NCI-H1105 treated with DMSO at 0.1 percent for 48 hours (cell line): ENCODE measurements at regions not wholly inside any gene's neighbourhood (a gene's known extent, or its start where the extent isn't known, plus 50 kb on each side); places are given as distances from the start of the nearest gene placed in this dataset.
A peak's percentile ranks its signal among the peaks of the same experiment; 100 is the strongest.

Source experiments
- DNase-seq: peaks from one replicate; lab custom pipeline; 2025; lab: John Stamatoyannopoulos, UW

DNA sequence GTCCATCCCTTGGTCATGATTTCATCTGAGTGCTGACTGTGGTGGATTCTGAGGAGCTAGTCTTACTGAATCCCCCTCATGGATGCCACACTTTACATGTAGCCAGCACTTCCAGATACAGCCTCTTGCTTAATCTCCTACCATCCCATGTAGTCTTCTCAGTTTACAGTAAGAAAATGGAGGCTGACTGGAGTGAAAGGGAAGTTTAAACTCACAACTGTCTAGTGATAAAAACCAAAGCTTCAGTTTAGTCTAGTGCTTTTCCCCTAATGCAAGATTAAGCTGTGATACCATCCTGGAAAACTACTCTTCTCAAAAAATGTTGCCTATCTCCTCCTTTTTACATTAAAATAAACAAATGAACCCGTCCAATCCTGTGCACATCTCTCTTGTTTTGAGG is 146.8 kb upstream of the HES1 start:
- DNase-seq, result no peak

GRCh38 chr3:193991666-193992424 is 144.1 kb upstream of the HES1 start:
- DNase-seq, result no peak

- no peak for DNase-seq
Measured at GRCh38 chr3:193992425-193993037, 143.4 kb upstream of the HES1 start.

- no peak for DNase-seq
Measured at GRCh38 chr3:193996221-193996620, 139.7 kb upstream of the HES1 start.

DNA sequence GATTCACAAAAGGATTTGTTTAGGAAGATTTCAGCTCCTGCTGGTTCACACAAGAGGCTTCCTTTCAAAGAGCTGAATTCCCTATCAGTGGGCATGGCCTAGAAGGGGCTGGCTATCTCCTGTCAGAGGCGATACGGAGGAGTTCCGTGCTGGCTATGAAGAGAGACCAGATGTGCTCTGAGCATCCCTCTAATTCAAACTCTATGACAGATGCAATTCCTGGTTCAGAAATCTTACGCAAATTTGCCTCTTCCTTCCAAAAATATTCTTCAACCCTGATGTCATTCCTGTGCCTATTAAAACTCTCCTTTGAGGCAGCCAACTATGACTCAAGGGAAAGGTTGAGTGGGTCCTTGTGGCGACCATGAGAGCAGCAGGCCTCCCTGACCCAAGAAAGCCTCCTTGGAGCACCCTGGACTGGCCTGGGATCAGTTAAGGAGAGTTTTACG is 139.3 kb upstream of the HES1 start:
- no peak for DNase-seq

DNA sequence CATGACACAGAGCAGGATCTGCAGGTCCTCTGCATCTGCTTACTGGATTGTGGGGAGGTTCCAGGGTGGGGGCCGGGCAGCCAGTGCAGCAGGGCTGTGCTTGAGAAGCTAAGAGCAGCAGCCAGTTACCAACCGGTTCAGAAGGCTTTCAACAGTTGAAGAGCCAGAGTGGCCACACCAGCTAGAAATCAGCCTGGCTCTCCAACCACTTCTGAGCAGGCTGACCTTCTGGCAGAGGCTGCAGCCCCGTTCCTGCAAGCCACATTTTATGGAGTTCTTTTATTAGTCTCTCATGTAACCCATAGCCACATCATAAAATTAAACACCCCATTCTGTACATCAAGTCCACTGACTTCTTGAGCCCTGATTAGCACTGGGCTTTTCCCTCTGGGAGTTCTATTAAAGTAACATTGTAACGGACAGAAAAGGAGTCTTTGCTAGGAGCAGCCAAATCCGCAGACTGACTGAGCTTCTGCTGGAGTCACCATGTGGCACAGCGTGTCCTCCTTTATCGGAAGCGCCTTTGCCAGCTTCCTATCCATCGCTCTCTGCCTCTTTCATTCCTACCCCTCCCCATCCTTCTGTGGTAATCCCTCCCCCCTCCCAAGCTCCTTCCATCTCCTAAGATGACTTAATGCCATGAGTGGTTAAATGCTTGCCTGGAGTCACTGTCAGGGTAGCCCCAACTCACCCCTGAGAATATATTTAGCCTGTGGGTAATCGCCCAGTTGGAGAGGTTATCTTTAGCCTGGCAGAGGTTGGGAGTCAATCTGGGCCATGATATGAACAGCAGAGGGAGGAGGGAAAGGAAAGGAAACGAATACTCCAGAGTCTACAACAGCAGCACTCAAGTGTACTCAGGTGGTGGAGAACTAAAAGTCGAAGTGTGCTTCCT is 138.5 kb upstream of the HES1 start:
- no peak for DNase-seq

DNA sequence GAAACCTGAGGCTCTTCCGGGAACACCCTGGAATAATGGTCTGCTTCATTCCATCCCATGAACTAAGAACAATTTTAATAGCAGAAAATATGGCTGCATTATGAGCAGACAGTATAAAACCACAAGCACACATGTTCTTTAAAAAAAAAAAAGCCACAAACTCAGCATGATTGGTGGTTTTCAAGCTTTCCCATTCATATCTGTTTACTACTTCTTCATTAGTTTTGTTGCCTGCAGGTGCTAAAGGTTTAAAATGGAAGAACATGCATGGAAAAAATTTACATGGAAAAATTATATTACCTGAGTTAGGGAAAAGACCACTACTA is 137.9 kb upstream of the HES1 start:
- DNase-seq, result no peak

DNA sequence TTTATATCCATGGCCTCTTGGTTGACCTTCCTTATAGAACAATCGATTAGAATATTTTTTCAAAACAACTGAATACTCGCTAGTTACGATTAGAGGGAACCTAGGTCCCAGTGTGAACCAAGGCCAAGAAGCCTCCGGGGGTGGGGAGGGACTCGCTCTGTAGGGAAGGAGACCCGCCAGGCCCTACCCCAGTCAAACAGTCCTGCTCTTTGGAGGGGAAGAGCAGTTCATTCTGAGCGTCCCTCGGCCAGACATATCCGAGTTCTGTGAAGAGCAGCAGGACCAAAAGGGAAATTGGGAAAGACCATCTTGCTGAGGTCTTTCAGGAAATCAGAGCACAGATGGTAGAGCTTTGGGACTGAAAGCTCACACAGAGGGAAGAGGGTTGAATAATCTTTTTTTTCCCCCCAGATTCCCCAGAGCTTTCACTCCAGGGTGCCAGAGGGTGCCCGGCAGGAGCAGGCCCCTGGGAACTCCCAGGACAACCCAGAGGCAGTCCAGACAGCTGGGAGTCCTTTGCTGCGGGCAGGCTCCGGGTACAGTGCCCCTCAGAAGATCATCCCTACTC is 137.2 kb upstream of the HES1 start:
- no peak for DNase-seq

- DNase-seq, result no peak
Measured at GRCh38 chr3:194000100-194000499, 135.8 kb upstream of the HES1 start.

DNA sequence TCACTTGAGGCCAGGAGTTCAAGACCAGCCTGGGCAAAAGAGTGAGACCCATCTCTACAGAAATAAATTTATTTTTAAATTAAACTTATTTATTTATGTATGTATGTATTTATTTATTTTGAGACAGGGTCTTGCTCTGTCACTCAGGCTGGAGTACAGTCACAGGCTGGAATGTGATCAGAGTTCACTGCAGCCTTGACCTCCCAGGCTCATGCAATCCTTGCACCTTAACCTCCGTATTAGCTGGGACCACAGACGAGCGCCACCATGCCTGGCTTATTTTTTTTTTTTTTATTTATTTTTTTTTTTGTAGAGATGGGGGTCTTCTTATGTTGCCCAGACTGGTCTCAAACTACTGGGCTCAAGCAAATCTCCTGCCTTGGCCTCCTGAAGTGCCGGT is 135.2 kb upstream of the HES1 start:
- DNase-seq, result no peak

DNA sequence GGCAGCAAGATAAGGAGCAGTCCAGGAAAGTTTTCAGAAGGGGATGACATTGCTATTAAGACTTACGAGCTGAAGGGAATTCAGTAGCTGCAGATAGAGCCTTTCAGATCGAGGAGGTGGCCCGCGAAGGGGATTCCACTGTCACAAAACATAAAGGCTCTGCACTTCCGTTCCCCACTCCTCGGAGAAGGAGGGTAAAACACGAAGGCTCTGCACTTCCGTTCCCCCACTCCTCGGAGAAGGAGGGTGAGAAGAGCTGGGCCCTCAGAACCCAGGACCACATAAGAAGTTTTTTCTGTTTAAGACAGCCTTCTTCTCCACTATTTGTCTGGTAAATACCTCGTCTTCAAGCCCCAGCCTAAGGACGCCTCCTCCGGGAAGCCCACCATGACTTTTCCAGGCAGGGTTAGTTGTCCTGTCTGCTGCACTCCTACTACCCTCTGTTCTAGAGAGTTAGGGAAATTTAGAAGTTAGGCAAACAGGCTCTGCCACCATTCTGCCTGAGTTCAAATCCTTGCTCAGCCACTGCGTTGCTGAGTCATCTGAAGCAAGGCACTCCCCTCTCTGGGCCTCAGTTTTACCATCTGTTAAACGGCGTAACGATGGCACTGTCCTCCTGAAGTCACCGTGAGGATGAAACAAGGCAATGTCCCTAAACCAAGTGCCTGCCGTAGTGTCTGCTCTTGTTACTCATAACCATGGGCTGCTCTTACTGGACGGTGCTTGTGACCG is 134.1 kb upstream of the HES1 start:
- no peak for DNase-seq

- peak; percentile 78 for DNase-seq
Measured at GRCh38 chr3:194003114-194004057, 132.6 kb upstream of the HES1 start.

- DNase-seq, result no peak
Measured at GRCh38 chr3:194005930-194006501, 129.9 kb upstream of the HES1 start.

GRCh38 chr3:194007592-194008337 is 128.2 kb upstream of the HES1 start:
- no peak for DNase-seq

DNA sequence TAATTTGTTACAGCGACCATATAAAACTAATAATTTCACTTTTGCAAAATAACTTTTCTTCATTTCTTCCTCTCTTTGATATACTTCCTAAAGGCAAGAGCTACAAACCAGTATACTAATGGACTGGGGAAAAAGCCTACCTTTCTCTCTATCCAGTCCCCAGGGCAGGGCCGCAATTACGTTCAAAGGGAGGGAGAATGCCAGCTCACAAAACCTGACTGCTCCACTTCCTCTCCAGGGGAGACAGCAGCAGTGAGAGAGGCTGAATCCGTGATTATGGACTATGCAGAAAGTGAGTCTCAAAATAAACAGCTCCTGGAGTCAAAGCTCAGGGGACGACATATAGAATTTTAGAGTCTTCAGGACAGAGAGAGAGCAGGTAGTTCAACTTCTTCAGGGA is 126.9 kb upstream of the HES1 start:
- no peak for DNase-seq

DNA sequence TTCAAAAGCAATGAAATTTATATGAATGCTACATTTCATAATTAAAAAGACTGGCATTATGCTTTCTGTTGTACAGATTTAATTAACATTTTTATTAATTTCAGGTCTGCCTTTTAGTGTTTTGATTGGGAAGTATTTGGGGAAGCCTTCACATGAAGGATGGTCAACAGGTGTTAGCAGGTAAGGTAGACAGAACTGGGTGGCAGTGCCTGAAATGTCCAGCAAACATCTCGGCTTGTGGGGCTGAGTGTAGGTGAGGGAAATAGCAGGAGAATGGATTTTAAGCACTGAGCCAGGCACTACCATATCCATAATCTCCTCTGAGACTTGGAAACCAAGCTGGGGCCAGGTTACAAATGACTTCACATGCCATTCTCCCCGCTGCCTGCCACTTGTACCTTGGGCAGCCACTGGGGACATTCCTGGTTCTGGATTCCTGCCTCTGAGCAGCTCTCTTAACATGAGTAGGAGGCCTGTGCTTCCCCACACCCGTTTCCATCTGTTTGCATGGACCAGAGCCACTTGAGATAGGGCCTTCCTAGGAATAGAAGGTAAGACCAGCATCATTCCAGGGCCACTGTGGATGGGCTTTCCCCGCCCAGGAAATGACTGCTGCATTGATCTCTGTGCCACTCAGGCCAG is 125.9 kb upstream of the HES1 start:
- DNase-seq, result no peak

GRCh38 chr3:194011807-194012206 is 124.1 kb upstream of the HES1 start:
- no peak for DNase-seq

- DNase-seq, result no peak
Measured at GRCh38 chr3:194013928-194014327, 122.0 kb upstream of the HES1 start.

DNA sequence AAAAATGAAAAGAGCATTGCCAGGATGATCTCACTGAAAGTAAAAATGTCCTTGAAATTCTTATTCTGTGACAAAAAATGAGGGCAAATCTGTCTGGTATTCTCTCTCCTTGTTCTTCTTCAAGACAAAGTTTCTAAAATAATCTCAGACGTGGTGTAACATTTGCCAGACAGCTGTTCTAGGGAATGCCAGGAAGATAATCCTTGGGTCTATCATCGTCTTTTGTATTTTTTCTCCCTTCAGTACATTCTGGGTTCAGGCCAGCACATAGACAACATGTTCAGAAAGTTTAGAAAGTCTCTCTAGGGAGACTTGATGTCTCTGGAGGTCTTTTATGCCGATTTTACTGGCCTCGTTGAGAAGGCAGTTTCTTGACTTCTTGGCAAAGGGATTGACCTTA is 121.2 kb upstream of the HES1 start:
- no peak for DNase-seq
